HG02759 (cell line): ENCODE measurements at regions not wholly inside any gene's neighbourhood (a gene's known extent, or its start where the extent isn't known, plus 50 kb on each side); places are given as distances from the start of the nearest gene placed in this dataset.

Experiments
- ATAC-seq: cut with Tn5 transposase; IDR thresholded peaks from one replicate; pipeline ENCODE4 v1.9.1; 2021; ENCODE audit warnings: mild to moderate bottlenecking, moderate library complexity; ENCODE audit not compliant: unreplicated experiment

DNA sequence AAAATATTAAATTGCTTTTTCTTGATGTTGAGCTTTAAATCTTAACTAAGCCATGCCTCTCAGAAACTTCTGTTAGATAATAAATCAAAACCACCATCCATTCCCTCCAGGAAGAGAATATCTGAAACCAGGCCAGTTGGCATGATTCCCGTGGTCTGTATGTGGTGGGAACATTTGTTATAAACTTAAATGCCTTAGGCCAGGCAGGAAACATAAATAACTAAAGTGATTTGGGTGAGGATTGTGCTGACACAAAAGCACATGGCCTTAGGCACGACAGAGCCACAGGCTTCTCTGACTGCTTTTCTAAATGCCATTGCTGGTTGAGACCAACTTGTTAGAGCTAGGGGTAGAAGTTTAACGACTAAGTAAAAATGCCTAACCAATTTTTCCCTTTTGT lies 255.9 kb downstream of the GABRG2 start:
- no peak for ATAC-seq

DNA sequence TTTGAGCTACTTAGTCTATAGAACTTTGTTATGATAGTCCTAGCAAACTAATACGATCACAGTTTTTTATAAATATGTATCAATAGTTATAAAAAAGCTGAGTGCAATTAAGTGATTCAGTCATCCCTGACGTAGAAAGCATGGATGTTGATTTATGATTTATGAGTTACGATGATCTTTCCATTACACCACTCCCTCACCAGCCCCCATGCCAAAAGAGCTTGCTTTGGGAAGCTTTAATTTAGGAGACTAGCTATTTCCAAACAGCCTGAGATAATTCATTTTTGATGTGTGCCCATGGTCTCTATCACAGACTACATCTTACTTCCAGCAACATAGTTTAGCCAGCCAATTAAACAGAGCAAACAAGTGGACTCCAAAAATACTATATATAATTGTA lies 256.8 kb downstream of the GABRG2 start:
- no peak for ATAC-seq

DNA sequence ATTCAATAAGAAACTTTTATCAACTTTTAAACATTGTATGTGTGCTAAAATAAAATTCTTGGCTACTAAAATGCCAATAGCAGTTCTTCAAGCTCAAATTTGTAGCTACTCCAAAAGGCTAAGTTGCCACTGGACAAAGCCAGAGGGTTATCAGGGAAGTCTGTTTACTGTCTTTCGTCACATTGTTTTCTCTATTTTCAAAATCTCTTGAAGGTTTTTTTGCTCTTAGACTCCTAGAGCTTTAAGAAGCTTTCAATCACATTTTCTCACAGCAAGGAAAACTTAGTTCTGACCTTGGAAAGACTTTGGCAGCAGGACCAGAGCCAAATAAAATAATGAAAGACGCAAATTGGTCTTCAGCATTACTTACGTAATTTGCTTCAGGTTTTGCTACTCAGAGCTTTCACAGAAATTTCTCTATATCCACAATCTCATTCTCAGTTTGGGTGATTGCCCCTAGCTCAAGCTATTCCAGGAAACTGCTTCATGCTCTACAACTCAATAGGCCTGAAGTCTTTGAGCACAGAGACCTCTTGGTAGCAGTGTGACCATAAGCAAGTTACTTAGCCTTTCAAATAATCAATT lies 257.7 kb downstream of the GABRG2 start:
- no peak for ATAC-seq

DNA sequence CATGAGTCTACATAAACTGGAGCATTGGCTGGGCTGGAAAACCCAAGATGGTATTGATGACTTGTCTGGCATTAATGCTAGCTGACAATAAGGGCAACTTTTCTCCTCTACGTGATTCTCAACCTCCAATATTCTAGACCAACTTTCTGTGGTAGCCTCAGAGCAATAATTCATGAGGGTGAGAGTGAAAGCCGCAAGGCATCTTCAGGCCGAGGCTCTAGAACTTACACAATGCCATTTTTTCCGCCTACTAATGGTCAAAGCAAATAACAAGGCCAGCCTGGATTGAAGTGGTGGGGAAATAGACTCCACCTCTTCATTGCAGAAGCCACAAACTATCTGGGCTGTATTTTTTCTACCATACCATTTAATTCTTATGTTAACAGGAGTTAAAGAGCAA lies 267.4 kb downstream of the GABRG2 start:
- ATAC-seq = no peak

DNA sequence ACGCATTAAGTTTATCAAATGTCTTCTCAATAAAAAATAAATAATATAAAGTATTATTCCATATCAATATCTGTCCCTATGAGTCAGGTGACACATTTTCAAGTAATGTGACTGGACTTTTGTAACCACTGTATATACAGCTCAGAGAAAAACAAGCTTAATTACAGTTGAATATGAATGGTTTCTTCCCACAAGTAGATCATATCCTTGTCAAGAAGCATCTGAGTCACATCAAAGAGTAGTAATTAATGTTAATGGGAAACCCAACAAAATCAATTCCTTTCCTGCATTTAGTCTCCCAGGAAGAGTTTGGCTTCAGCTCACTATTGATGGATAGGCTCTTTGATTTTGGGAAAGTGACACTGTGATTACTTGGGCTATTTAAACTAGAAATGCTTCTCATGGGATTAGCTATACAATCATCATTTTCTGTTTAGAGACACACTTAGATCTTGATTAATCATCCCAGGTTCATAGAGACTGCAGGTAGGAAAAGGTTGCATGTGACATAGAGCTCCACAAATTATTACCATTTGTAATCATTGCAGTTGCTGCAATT lies 292.9 kb downstream of the GABRG2 start:
- ATAC-seq = no peak

DNA sequence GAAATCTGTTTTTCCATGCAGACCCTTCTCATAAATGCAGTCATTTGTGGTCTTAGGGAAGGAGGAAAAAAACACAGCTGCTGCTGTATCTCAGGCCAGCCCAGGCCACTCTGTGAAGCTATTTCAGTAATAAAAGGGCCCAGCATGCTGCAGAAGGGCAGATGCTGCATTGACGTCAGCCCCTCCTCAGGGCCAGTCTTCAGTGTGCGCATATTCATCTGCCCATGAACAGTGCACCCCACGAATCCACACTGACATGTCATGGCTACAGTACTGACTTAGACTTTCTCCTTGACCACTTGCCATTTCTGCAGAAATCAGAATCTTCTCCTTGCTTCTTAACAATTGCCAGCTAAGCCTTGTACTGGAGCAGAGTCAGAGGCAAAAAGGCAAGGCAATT lies 304.7 kb downstream of the GABRG2 start:
- no peak for ATAC-seq

DNA sequence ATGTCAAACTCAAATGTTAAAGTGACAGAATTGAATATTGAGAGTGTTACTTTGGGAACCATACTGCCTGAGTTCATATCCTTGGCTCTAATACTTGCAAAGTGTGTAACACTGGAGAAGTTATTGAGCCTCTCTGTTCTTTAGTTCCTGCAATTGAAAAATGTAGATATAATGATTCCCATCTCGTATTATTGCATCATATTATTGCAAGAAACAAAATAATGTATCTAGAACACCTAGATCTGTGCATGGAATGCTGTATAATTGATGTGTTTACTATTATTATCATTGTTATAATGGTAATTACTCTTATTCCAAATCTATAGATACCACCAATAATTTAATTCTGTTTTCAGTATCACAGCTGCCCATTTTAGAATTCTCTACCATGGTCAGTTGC lies 310.3 kb downstream of the GABRG2 start:
- no peak for ATAC-seq

DNA sequence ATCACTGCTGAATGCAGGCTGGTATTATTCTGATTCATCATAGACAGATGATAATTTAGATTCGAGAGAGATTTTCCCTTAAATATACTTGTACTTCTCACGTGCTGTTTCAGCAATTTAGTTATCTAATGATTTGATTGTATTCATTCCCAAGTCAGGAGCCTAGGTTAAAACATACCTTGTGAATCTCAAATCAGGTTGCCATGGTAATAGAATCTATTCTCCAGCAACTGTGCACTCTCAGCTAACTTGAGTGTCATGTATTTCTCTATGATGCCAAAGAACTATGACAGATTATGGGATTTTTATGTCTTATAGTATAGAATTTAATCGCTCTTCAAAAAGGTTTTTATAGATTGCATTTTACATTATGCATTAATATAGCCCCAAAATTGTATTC lies 315.3 kb downstream of the GABRG2 start:
- ATAC-seq = no peak

DNA sequence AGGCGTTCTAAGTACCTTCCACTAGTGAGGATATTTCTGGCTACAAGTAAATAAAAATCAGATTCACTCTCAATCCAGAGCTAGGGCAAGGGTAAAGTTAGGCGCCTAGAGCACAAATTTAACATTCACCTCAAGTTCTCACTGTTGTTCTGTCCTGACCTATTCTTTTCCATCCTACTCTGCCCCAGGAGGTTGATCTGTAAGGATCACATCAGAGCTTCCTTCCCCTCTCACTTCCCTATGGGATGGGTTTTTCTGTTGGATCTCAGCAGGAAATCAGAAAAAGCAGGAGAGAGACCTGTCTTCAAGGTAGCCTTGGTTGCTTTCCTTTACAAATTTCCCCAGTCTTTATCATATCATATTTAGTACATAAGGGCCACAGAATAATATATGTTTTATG lies 316.7 kb downstream of the GABRG2 start:
- no peak for ATAC-seq

DNA sequence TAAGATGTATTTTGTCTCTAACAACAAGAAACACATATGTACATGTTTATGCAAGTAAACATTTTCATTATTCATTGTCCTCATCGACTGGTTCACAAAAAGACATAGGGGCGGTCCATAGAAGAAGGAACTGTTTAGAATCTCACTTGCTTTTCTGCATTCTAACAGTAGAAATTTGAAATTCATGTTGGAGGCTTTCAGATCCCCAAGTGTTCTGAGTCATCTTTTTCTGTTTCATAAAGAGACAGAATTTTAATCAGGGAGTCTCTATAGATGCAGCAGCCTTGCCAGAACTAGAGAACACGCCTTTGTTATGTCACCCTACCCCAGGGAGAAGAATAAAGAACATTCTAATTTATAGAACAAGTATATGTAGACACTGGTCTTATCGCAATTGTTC lies 324.3 kb downstream of the GABRG2 start:
- ATAC-seq = no peak

DNA sequence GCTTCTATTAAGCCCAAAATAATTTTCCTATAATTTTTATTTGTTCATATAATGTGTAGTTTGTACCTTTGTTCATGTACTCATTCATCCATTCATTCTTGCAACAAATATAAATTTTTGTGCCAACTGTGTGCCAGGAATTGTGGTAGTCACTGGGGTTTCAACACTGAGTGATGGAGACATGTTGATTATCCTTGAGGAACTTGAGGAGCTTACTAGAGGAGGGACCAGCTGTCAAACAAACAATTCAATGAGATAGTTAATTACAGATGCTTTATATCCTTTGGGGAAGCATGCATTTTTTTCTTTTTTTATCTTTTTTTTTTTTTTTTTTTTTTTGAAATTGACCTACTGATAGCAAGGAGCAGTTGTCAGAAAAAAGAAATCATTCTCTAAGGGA lies 324.8 kb downstream of the GABRG2 start:
- ATAC-seq = no peak

DNA sequence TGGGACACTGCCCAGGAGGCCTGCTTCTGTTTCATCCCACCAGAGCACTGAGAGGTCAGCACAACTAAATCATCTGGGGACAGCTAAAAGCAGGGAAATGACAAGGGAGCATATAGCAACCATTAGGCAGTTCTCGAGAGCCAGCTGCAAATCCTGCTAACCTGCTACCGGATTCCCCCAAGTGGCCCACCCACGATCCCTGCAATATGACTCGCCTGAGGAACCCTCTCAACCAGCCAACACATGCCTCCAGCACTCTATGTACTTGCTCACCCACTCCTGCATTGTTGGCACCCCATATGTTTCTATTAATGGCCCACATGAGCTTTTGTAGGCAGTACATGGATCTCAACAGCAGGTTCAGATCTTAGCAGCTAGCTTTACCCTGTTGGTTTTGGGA lies 326.0 kb downstream of the GABRG2 start:
- no peak for ATAC-seq

DNA sequence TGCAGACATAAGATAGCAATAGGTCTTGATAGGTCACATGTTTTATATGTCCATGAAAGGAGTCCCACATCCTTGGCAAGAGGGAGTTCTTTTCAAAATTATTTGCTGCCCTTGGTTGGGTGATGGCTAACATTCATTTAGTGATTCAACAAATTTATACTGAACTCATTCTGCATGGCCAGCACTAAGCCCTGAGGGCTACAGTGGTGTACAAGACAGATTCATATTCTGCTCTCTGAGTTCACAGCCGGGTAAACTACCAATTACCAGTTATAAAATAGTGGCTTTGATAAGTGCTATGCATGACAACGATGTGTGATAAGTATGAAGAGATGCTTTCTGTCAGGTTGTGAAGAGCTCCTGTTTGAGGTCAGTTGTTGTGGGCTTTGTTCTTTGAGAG lies 340.0 kb downstream of the GABRG2 start:
- ATAC-seq = no peak

DNA sequence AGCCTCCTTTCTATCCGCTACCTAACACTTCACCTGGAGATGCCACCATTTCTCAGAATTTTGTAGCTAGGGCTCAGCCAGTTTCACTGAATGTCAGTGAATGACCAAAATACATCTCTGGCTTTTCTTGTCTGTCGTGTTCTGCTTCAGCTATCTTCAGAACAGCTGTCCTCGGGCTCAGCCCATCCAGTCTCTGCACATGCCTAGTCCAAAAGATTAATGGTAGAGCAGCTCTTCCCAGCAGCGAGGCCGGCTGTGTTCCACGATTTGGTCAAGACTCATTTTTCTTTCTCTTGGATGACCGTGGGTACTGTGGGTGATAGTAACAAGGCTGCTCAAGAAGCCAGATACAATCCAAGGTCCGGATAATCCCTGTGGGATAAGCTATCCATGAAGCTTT lies 342.8 kb downstream of the GABRG2 start:
- no peak for ATAC-seq

DNA sequence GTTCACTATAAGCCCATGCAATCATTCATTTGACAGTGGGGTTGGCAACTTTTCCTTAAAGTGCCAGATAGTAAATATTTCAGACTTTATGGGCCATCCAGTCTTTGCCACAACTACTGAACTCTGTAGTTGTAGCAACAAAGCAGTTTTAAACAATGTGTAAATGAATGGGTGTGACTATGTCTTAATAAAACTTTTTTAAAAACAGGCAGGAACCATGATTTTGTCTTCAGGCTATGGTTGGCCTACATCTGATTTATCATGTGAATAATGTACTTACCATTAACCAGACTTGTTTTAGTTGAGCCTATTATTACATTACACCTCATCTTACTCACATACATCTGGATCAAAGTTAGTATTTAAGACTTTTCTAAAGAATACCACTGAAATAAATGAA lies 361.6 kb downstream of the GABRG2 start:
- ATAC-seq = no peak

DNA sequence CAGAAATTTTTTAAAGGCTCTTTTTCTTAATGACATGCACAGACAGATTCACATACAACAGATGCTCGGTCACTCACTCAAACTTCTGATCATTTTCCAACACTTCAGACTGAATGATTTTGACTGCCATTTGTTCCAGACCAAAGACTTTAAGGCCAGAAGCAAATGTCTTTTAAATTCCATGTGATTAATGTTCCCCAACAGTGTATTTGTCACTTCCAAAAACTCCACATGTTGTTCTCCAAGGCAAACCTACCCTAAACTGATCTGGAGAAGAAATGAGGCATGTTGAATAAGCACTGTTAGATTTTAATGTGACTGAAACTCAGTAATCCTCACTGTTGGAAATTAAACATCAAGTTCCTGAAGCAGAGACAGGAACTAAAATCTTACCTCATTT lies 366.7 kb downstream of the GABRG2 start:
- no peak for ATAC-seq

DNA sequence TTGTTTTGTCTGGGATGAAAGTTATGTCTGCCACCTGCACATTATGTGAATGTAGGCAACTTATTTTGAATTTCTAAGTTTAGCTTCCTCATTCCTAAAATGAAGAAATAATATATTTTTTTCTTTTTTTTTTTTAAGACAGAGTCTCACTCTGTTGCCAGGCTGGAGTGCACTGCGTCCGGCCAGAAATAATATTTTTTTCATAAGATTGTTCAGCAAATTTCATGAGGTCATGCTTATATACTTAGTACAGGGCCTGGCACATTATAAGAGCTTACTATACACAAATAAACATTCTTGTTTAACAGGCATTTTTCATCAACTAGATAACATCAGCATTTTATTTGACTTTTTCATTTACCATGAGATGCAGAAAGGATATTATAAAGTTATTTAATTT lies 368.5 kb downstream of the GABRG2 start:
- no peak for ATAC-seq

DNA sequence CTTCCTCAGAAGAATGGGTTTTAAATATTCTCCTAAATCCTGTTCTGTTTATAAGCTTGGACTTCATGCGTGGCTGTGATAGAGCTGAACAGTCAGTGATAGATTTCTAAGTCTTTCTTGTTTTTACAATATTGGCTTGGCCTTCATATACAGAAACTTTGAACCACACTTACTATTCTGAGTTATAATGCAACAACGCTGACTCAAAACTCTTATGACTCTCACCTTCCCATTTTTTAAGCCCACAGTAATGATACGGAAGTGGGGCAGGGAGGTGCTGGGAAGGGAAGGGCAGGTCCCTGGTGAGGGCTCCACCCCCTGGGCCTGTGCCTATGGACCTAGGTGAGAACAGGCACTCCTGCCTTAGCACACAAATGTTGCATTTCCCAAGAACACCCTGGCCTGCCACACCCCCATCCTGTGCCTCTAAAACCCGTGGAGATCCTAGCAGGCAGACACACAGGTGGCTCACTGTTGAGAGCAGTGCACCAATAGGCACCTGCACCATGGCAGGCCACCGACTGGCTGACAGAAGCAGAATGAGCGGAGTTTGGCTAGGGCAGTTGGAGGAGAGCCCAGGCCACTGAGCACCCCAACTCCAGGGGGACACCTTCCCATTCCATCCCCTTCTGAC lies 376.7 kb downstream of the GABRG2 start:
- ATAC-seq = no peak

DNA sequence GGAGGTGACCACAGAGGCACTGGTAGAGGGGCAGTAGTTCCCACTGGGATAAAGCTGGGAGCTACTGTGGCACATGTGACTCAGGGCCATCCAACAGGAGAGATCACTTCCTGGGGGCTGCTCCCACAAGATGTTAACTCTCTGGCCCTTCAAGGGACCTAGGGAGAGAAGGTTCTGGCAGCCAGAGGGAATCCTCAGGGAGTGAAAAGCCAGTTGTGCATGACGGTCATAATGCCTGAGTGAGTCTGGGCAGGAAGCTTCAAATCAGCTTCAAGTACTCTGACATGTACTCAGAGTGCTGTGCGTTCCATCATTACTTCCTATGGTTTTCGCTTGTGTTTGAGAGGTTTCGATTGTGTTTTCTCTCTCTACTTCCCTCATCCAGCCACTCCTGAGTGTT lies 388.5 kb downstream of the GABRG2 start:
- no peak for ATAC-seq

DNA sequence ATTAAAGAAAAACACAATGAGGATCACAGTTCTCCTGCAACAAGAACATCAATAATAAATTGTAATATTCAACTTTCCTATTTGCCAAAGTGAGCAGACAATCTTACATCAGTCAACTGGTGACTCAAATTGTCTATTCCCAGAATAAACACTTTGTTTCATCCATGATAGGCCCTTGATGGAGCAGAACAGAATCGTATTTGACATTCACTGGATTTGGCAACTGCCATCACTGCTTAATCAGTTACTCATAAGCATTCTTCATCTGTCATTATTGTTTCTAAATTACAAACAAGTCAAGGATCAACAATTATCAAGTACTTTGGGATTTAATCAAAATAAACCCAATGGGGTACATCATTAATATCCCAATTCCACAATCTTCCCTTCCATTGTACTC lies 398.4 kb downstream of the GABRG2 start:
- no peak for ATAC-seq

DNA sequence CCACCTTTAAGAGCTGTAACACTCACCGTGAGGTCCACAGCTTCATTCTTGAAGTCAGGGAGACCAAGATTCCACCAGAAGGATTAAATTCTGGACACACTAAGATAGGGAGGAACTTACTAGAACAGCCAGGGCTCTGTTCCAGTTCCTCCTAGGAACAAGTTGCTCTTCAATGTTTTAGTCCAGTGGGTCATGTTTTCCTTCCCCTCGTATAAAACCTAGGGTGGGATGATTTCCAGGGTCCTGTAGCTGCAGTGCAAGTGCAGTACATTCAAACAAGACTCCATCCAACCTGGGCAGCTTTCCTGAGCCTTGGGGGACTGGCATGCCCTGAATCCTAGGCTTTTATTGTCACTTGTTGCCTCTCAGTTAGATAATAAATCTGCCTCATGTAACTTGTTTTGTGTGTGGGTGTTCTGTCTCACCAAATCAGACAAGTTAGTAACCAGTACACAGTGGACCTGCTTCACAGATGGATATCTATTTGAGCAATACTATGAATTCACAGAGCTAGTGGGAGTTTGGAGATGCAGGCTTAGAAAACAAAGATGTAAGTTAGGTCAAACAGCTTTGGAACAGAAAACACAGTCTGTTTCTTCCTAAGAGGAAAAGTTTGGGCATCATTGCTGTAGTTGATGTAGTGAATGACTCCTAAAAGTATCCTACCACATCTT lies 405.6 kb downstream of the GABRG2 start:
- no peak for ATAC-seq

DNA sequence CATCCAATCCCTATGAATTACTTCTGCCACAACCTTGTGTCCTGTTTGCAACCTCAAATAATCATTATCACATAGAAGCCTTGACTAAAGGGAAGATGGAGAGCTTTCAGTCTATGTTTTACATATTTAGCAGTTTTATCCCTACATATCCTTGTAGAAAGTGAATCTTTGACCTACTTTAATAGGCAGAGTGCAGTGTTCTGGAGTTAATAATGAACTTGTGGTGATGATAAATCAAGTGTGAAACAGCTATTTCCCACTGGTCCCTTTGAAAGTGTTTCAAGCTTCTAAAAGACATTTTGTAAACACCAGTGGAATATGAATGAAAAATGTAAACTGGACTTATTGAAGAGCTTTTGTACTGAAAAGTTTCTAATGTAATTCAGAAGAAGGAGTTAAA lies 406.7 kb downstream of the GABRG2 start:
- ATAC-seq = no peak
